Endothelial cell of umbilical vein (primary cell): ENCODE measurements at regions not wholly inside any gene's neighbourhood (a gene's known extent, or its start where the extent isn't known, plus 50 kb on each side); places are given as distances from the start of the nearest gene placed in this dataset.

Experiments used
- BruUV-seq: library from RNA; stranded (reverse); fragments of 400-500 nt; replicated peaks from 2 replicates; lab custom pipeline; 2021; lab: Mats Ljungman, UMichigan
- CTCF ChIA-PET: fragments of 300-600, 350-600 bp; sonication (Branson Sonifier 250); formaldehyde crosslinking; loops from one replicate; lab custom pipeline; 2021; ENCODE audit warnings: antibody characterized with exemption, inconsistent platforms; lab: Charles Lee
- POLR2A ChIA-PET: fragments of 300-600, 350-600 bp; sonication (Branson Sonifier 250); formaldehyde crosslinking; loops from one replicate; lab custom pipeline; 2021; ENCODE audit warnings: antibody characterized with exemption, inconsistent platforms; lab: Charles Lee
- DNase-seq: peaks from one replicate; pipeline ENCODE4 v3.0.0-alpha.2; 2011; ENCODE audit warnings: low read depth, low spot score
- FAIRE-seq: peaks from 2 replicates; lab custom pipeline; 2011; peaks lifted over from hg19 to GRCh38; lab: Jason Lieb, UNC
- H2AFZ ChIP-seq: 2 replicates; pipeline ENCODE4 v1.6.0; 2012; ENCODE audit warnings: low read depth, low read length, control low read depth, inconsistent platforms
- H3K27ac ChIP-seq: 2 replicates; pipeline ENCODE4 v1.5.1; 2011; ENCODE audit warnings: low read depth, mild to moderate bottlenecking, control low read depth, low read length, moderate library complexity; ENCODE audit not compliant: insufficient read depth
- H3K27me3 ChIP-seq, 2 experiments: 2 replicates each; pipeline versions ENCODE4 v1.6.0 to v1.6.1; 2011; ENCODE audit warnings: low read length in 2 of 2, mixed read lengths in 1 of 2; ENCODE audit not compliant: control insufficient read depth in 2 of 2, insufficient read depth in 2 of 2
- H3K36me3 ChIP-seq, 2 experiments: 2 replicates in 1 of 2; 3 replicates in 1 of 2; pipeline ENCODE4 v1.5.1; 2011; ENCODE audit warnings: low read length in 2 of 2, mild to moderate bottlenecking in 1 of 2, moderate library complexity in 1 of 2; ENCODE audit not compliant: control insufficient read depth in 2 of 2, insufficient read depth in 2 of 2; ENCODE audit errors: extremely low read depth in 1 of 2
- H3K4me1 ChIP-seq: 3 replicates; pipeline ENCODE4 v1.5.1; 2011; ENCODE audit warnings: mild to moderate bottlenecking, low read length; ENCODE audit not compliant: control insufficient read depth, insufficient read depth; ENCODE audit errors: extremely low read depth
- H3K4me2 ChIP-seq: 2 replicates; pipeline ENCODE4 v1.6.1; 2011; ENCODE audit warnings: low read length, control low read depth, mixed read lengths; ENCODE audit not compliant: insufficient read depth
- H3K4me3 ChIP-seq, 3 experiments: fragments of 200-600 bp in 1 of 3; sonication (generic), shearing (Covaris generic) in 1 of 3; replicated peaks in 1 of 3; 2 replicates each; pipeline ENCODE4 v1.5.1; 2011 to 2016; ENCODE audit warnings: control low read depth in 3 of 3, low read length in 3 of 3, mild to moderate bottlenecking in 2 of 3, inconsistent platforms in 1 of 3, low read depth in 1 of 3, moderate library complexity in 1 of 3; ENCODE audit not compliant: insufficient read depth in 1 of 3
- H3K79me2 ChIP-seq: 2 replicates; pipeline ENCODE4 v1.6.0; 2012; ENCODE audit warnings: low read length, inconsistent platforms; ENCODE audit not compliant: control insufficient read depth, insufficient read depth
- H3K9ac ChIP-seq: replicated peaks from 2 replicates; pipeline ENCODE3; 2011; ENCODE audit warnings: low read length, control low read depth; ENCODE audit not compliant: insufficient read depth; ENCODE audit errors: extremely low read depth
- H3K9me1 ChIP-seq: replicated peaks from 3 replicates; pipeline ENCODE4 v1.6.0; 2011; ENCODE audit warnings: mild to moderate bottlenecking, low read length; ENCODE audit not compliant: control insufficient read depth, insufficient read depth; ENCODE audit errors: extremely low read depth
- H3K9me3 ChIP-seq: replicated peaks from 2 replicates; pipeline ENCODE4 v1.5.1; 2012; ENCODE audit warnings: low read length, inconsistent platforms; ENCODE audit not compliant: control insufficient read depth, insufficient read depth
- H4K20me1 ChIP-seq: replicated peaks from 2 replicates; pipeline ENCODE3; 2011; ENCODE audit warnings: mild to moderate bottlenecking, low read length; ENCODE audit not compliant: control insufficient read depth, insufficient read depth; ENCODE audit errors: extremely low read depth
- CTCF ChIP-seq, 2 donors: IDR thresholded peaks; 1 replicate in 1 of 2; 2 replicates in 1 of 2; pipeline ENCODE4 v1.5.1; 2011; ENCODE audit warnings: low read length in 2 of 2, mild to moderate bottlenecking in 2 of 2, moderate library complexity in 2 of 2, control low read depth in 1 of 2, inconsistent platforms in 1 of 2, low read depth in 1 of 2; ENCODE audit not compliant: insufficient read depth in 1 of 2; ENCODE audit errors: extremely low read depth in 1 of 2
- EZH2 ChIP-seq: IDR thresholded peaks from 2 replicates; pipeline ENCODE4 v1.6.1; 2012; ENCODE audit warnings: borderline replicate concordance, low read depth, mild to moderate bottlenecking, moderate library complexity, low read length, inconsistent platforms; ENCODE audit not compliant: severe bottlenecking
- FOS ChIP-seq: IDR thresholded peaks from 2 replicates; pipeline ENCODE4 v1.6.1; 2011; ENCODE audit warnings: mild to moderate bottlenecking, low read length, moderate library complexity, borderline replicate concordance; ENCODE audit not compliant: insufficient read depth
- GATA2 ChIP-seq: IDR thresholded peaks from 2 replicates; pipeline ENCODE4 v1.7.0; 2011; ENCODE audit warnings: low read depth, mild to moderate bottlenecking, moderate library complexity, mixed read lengths, low read length; ENCODE audit not compliant: insufficient read length, insufficient read depth
- JUN ChIP-seq: IDR thresholded peaks from 2 replicates; pipeline ENCODE4 v1.6.1; 2011; ENCODE audit warnings: borderline replicate concordance, low read depth; ENCODE audit not compliant: insufficient read length, insufficient read depth
- MAX ChIP-seq: IDR thresholded peaks from 2 replicates; pipeline ENCODE4 v1.6.1; 2011; ENCODE audit not compliant: insufficient read depth, insufficient read length
- MYC ChIP-seq: IDR thresholded peaks from one replicate; pipeline ENCODE4 v1.6.1; 2011; ENCODE audit warnings: mild to moderate bottlenecking, low read depth, low read length
- POLR2A ChIP-seq: IDR thresholded peaks from 2 replicates; pipeline ENCODE4 v1.6.1; 2012; ENCODE audit warnings: low read depth, mild to moderate bottlenecking, control low read depth, low read length
- POLR2AphosphoS5 ChIP-seq: IDR thresholded peaks from 2 replicates; pipeline ENCODE4 v1.6.1; 2012; ENCODE audit warnings: low read depth, mild to moderate bottlenecking, control low read depth, low read length, moderate library complexity; ENCODE audit not compliant: insufficient read depth
- dilution Hi-C: fragments of 300-500 bp; cut with MboI; formaldehyde crosslinking; loops from one replicate; pipeline ENCODE4 v1.15.0; 2019; ENCODE audit warnings: low sequenced_read_pairs; ENCODE audit not compliant: extremely low pct_ligation_motif_present
- intact Hi-C: fragments of 100-400 bp; cut with micrococcal nuclease; formaldehyde crosslinking; loops from one replicate; pipeline ENCODE4 v1.10.0; 2022

- Histone ChIP-seq H3K27me3 (no peaks in the 10 kb centered on the region), H3K4me1 (no peaks in the 10 kb centered on the region), H4K20me1 (no peaks in the 10 kb centered on the region), H3K36me3 (no peaks in the 10 kb centered on the region), H3K4me3 (no peak overlapping the region), H3K27ac (no peak overlapping the region), H3K4me2 (no peak overlapping the region), H3K79me2 (no peaks in the 10 kb centered on the region), H2AFZ (no peak overlapping the region), H3K9ac (no peak overlapping the region), H3K9me1 (no peaks in the 10 kb centered on the region), H3K9me3 (no peaks in the 10 kb centered on the region)
- no TSS peak for BruUV-seq
- intact Hi-C loops, result no loop called here
- dilution Hi-C loops, result no loop called here
- DNase-seq (no peak), FAIRE-seq (no peak)
- TF ChIP-seq JUN (no peak), POLR2A (no peak), FOS (no peak), POLR2AphosphoS5 (no peak), CTCF (IDR thresholded peaks at IDR 0.05; ENCODE audit: extremely low read depth in 1 of 2, insufficient read depth in 1 of 2, low read depth in 1 of 2, low read length in 2 of 2) (no peak), MAX (no peak), GATA2 (no peak), MYC (no peak), EZH2 (no peak)
- ChIA-PET POLR2A (no interaction called here), CTCF (no interaction called here)
These were observed 287.9 kb upstream of the SEMA6D start for GRCh38 chr15:47429376-47429775.
